SK-N-SH (cell line): ENCODE measurements at regions not wholly inside any gene's neighbourhood (a gene's known extent, or its start where the extent isn't known, plus 50 kb on each side); places are given as distances from the start of the nearest gene placed in this dataset.

Source experiments
- NFIC ChIP-seq: IDR thresholded peaks from 2 replicates; pipeline ENCODE4 v1.4.0; 2012; ENCODE audit warnings: borderline replicate concordance
- POLR2AphosphoS5 ChIP-seq: IDR thresholded peaks from 2 replicates; pipeline ENCODE4 v1.6.1; 2012; ENCODE audit warnings: low read depth, low read length
- RFX5 ChIP-seq: IDR thresholded peaks from 2 replicates; pipeline ENCODE4 v1.6.1; 2012; ENCODE audit warnings: mild to moderate bottlenecking, improper control_type of control experiment, low read length
- USF1 ChIP-seq: IDR thresholded peaks from 2 replicates; pipeline ENCODE4 v1.4.0; 2012; ENCODE audit warnings: low read depth, borderline replicate concordance

DNA sequence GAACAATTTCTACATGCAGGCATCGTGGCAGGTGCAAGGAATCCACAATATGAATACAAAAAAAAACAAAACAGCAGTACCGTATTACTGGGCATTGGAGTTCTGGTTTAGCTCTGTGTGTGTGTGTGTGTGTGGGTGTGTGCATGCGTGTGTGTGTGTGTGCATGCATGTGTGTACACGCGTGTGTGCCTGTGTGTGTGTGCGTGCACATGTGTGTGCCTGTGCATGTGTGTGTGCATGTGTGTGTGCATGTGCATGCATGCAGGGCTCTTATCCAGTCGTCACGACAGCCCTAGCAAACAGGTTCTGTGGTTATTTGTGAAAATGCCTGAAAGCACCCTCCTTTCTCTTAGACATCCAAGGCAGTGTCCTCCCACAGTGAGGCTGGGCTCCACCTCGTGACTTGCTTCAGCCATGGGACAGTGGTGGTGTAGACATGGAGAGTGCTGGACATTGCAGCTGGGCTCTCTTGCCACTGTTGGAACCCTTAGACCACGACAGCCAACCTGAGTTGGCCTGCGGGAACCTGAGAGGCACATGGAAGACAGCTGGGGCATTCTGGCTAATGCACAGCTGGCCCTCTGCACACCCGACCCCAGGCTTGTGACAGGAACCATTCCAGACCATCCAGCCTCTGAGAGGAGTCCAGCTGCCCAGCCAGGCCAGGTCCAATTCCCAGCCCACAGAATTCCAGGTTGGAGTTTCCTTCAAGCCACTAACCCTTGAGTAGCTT lies 173.4 kb upstream of the SHH start:
- TF ChIP-seq POLR2AphosphoS5 (no peak), NFIC (no peak), RFX5 (no peak), USF1 (no peak)
